IMR-90 (cell line): ENCODE measurements at regions not wholly inside any gene's neighbourhood (a gene's known extent, or its start where the extent isn't known, plus 50 kb on each side); places are given as distances from the start of the nearest gene placed in this dataset.

ENCODE experiments used
- ATAC-seq: fragments of 200-7000 bp; cut with Tn5 transposase; 2 replicates; pipeline ENCODE4 v1.9.1; 2020; ENCODE audit warnings: low read depth, mild to moderate bottlenecking, moderate library complexity
- BruUV-seq: library from RNA; stranded (reverse); fragments of 400-500 nt; replicated peaks from 2 replicates; lab custom pipeline; 2021; lab: Mats Ljungman, UMichigan
- CTCF ChIA-PET: fragments of 300-600 bp; formaldehyde crosslinking; extraction: SDS; loops from one replicate; lab custom pipeline; 2021; ENCODE audit warnings: antibody characterized with exemption; lab: Yijun Ruan, JAX
- POLR2A ChIA-PET: fragments of 300-600 bp; sonication (Branson Sonifier 250); formaldehyde crosslinking; loops from one replicate; lab custom pipeline; 2022; ENCODE audit warnings: antibody characterized with exemption; ENCODE audit not compliant: unreplicated experiment; lab: Charles Lee
- DNase-seq: peaks from one replicate; pipeline ENCODE4 v3.0.0; 2013
- H2AFZ ChIP-seq: replicated peaks from 2 replicates; pipeline ENCODE3; 2013; ENCODE audit warnings: low read length, mild to moderate bottlenecking; ENCODE audit not compliant: poor library complexity
- H2AK5ac ChIP-seq: 2 replicates; pipeline ENCODE4 v1.6.1; 2013; ENCODE audit warnings: low read depth, low read length, inconsistent platforms
- H2AK9ac ChIP-seq: replicated peaks from 2 replicates; pipeline ENCODE3; 2013; ENCODE audit warnings: mild to moderate bottlenecking, low read depth, low read length, moderate library complexity; ENCODE audit not compliant: poor library complexity
- H2BK120ac ChIP-seq: 2 replicates; pipeline ENCODE4 v1.6.1; 2013; ENCODE audit warnings: low read depth, low read length, inconsistent platforms
- H2BK15ac ChIP-seq: 3 replicates; pipeline ENCODE4 v1.6.1; 2013; ENCODE audit warnings: low read depth, low read length, inconsistent platforms
- H2BK20ac ChIP-seq: 2 replicates; pipeline ENCODE4 v1.6.1; 2013; ENCODE audit warnings: low read depth, mild to moderate bottlenecking, inconsistent platforms, low read length, moderate library complexity
- H2BK5ac ChIP-seq: 2 replicates; pipeline ENCODE4 v1.6.1; 2013; ENCODE audit warnings: mild to moderate bottlenecking, low read depth, low read length, inconsistent platforms; ENCODE audit not compliant: poor library complexity, severe bottlenecking
- H3K14ac ChIP-seq: replicated peaks from 2 replicates; pipeline ENCODE4 v1.6.1; 2013; ENCODE audit warnings: low read depth, low read length, inconsistent platforms
- H3K18ac ChIP-seq: 2 replicates; pipeline ENCODE4 v1.6.1; 2013; ENCODE audit warnings: low read depth, low read length, control low read depth
- H3K23ac ChIP-seq: 2 replicates; pipeline ENCODE4 v1.6.1; 2013; ENCODE audit warnings: low read depth, low read length, inconsistent platforms
- H3K27ac ChIP-seq: 2 replicates; pipeline ENCODE4 v1.5.1; 2013; ENCODE audit warnings: mild to moderate bottlenecking, control low read depth, low read length; ENCODE audit not compliant: insufficient read depth
- H3K27me3 ChIP-seq: 2 replicates; pipeline ENCODE4 v1.6.1; 2013; ENCODE audit warnings: low read length; ENCODE audit not compliant: control insufficient read depth, insufficient read depth
- H3K36me3 ChIP-seq: 2 replicates; pipeline ENCODE4 v1.6.1; 2013; ENCODE audit warnings: low read length, mixed read lengths; ENCODE audit not compliant: control insufficient read depth, insufficient read depth
- H3K4ac ChIP-seq: 2 replicates; pipeline ENCODE4 v1.6.1; 2013; ENCODE audit warnings: low read depth, low read length, inconsistent platforms
- H3K4me1 ChIP-seq: 2 replicates; pipeline ENCODE4 v1.6.1; 2013; ENCODE audit warnings: low read length, mixed read lengths; ENCODE audit not compliant: control insufficient read depth, insufficient read depth
- H3K4me2 ChIP-seq: 2 replicates; pipeline ENCODE4 v1.6.1; 2013; ENCODE audit warnings: low read depth, mild to moderate bottlenecking, control low read depth, low read length, moderate library complexity
- H3K4me3 ChIP-seq: 2 replicates; pipeline ENCODE4 v1.5.1; 2013; ENCODE audit warnings: low read depth, mild to moderate bottlenecking, control low read depth, low read length, moderate library complexity; ENCODE audit not compliant: insufficient read depth
- H3K56ac ChIP-seq: 2 replicates; pipeline ENCODE4 v1.6.1; 2013; ENCODE audit warnings: low read length, inconsistent platforms; ENCODE audit not compliant: insufficient read depth; ENCODE audit errors: extremely low read depth
- H3K79me1 ChIP-seq, 2 experiments: 2 replicates each; pipeline ENCODE4 v1.6.1; 2013; ENCODE audit warnings: low read length in 2 of 2, inconsistent platforms in 1 of 2, low read depth in 1 of 2
- H3K9ac ChIP-seq: 2 replicates; pipeline ENCODE4 v1.6.1; 2013; ENCODE audit warnings: low read depth, low read length, control low read depth
- H3K9me1 ChIP-seq: 2 replicates; pipeline ENCODE4 v1.6.1; 2013; ENCODE audit warnings: low read length, inconsistent platforms; ENCODE audit not compliant: insufficient read depth
- H3K9me3 ChIP-seq: 2 replicates; pipeline ENCODE4 v1.6.1; 2013; ENCODE audit warnings: low read length; ENCODE audit not compliant: control insufficient read depth, insufficient read depth
- H4K20me1 ChIP-seq: 2 replicates; pipeline ENCODE4 v1.6.1; 2013; ENCODE audit warnings: low read length, inconsistent platforms; ENCODE audit not compliant: insufficient read depth
- H4K5ac ChIP-seq: 2 replicates; pipeline ENCODE4 v1.6.1; 2013; ENCODE audit warnings: mild to moderate bottlenecking, low read depth, low read length, control low read depth
- H4K8ac ChIP-seq, 2 experiments: 2 replicates each; pipeline ENCODE4 v1.6.1; 2013; ENCODE audit warnings: low read depth in 2 of 2, low read length in 2 of 2, control low read depth in 1 of 2, inconsistent platforms in 1 of 2
- H4K91ac ChIP-seq: 2 replicates; pipeline ENCODE4 v1.6.1; 2013; ENCODE audit warnings: low read depth, low read length, inconsistent platforms; ENCODE audit not compliant: insufficient read depth
- BHLHE40 ChIP-seq: fragments of 150-350 bp; IDR thresholded peaks from 2 replicates; pipeline ENCODE4 v1.6.1; 2016; ENCODE audit warnings: mild to moderate bottlenecking, low read depth, low read length
- CEBPB ChIP-seq: IDR thresholded peaks from 2 replicates; pipeline ENCODE4 v1.6.1; 2012; ENCODE audit warnings: low read depth, low read length, improper control_type of control experiment
- CHD1 ChIP-seq: IDR thresholded peaks from 2 replicates; pipeline ENCODE4 v1.6.1; 2012; ENCODE audit warnings: low read depth, low read length, improper control_type of control experiment
- ELK1 ChIP-seq: fragments of 150-350 bp; IDR thresholded peaks from 2 replicates; pipeline ENCODE4 v1.6.1; 2016; ENCODE audit warnings: low read depth, mild to moderate bottlenecking, low read length, moderate library complexity, borderline replicate concordance
- FOS ChIP-seq: fragments of 150-350 bp; IDR thresholded peaks from 2 replicates; pipeline ENCODE4 v1.6.1; 2016; ENCODE audit warnings: low read depth, low read length
- MAFK ChIP-seq: IDR thresholded peaks from 2 replicates; pipeline ENCODE4 v1.6.1; 2012; ENCODE audit warnings: low read depth, low read length, improper control_type of control experiment
- MAZ ChIP-seq: IDR thresholded peaks from 2 replicates; pipeline ENCODE4 v1.6.1; 2012; ENCODE audit warnings: low read depth, mild to moderate bottlenecking, low read length, improper control_type of control experiment, moderate library complexity, borderline replicate concordance
- MXI1 ChIP-seq: IDR thresholded peaks from 2 replicates; pipeline ENCODE4 v1.6.1; 2012; ENCODE audit warnings: low read depth, mild to moderate bottlenecking, low read length, moderate library complexity, borderline replicate concordance
- NFE2L2 ChIP-seq: fragments of 150-350 bp; IDR thresholded peaks from 2 replicates; pipeline ENCODE4 v1.6.1; 2016; ENCODE audit warnings: low read depth, mild to moderate bottlenecking, low read length
- POLR2A ChIP-seq: IDR thresholded peaks from 2 replicates; pipeline ENCODE4 v1.6.1; 2012; ENCODE audit warnings: mild to moderate bottlenecking, low read depth, low read length
- RAD21 ChIP-seq: IDR thresholded peaks from 2 replicates; pipeline ENCODE4 v1.6.1; 2012; ENCODE audit warnings: low read length, improper control_type of control experiment
- RCOR1 ChIP-seq: IDR thresholded peaks from 2 replicates; pipeline ENCODE4 v1.6.1; 2012; ENCODE audit warnings: mild to moderate bottlenecking, low read length, improper control_type of control experiment; ENCODE audit not compliant: insufficient replicate concordance
- RFX5 ChIP-seq: IDR thresholded peaks from 2 replicates; pipeline ENCODE4 v1.8.0; 2012; ENCODE audit warnings: low read depth, mild to moderate bottlenecking, low read length, moderate library complexity
- SMC3 ChIP-seq: fragments of 150-350 bp; IDR thresholded peaks from 2 replicates; pipeline ENCODE4 v1.6.1; 2016; ENCODE audit warnings: low read depth, mild to moderate bottlenecking, antibody characterized with exemption, low read length, moderate library complexity
- USF2 ChIP-seq: fragments of 150-350 bp; IDR thresholded peaks from 2 replicates; pipeline ENCODE4 v1.6.1; 2017; ENCODE audit warnings: mild to moderate bottlenecking, antibody characterized with exemption, low read length, low read depth
- WGBS, 2 experiments: methylation state at CpG; one replicate each; pipeline versions ENCODE4 v1.1.5 to v1.1.7; 2013; ENCODE audit warnings: missing lambda C conversion rate in 2 of 2; ENCODE audit not compliant: insufficient read length in 1 of 2; ENCODE audit errors: extremely low coverage in 2 of 2; 5-methylcytosine and 5-hydroxymethylcytosine counted together
- dilution Hi-C: fragments of 300-500 bp; cut with HindIII; formaldehyde crosslinking; loops from one replicate; pipeline ENCODE4 v1.14.3; 2018; ENCODE audit warnings: low sequenced_read_pairs; ENCODE audit not compliant: unreplicated experiment
- in situ Hi-C: fragments of 300-500 bp; cut with MboI; formaldehyde crosslinking; loops from 3 replicates; pipeline ENCODE4 v1.14.3; 2019; ENCODE audit warnings: low sequenced_read_pairs, inconsistent platforms, mixed read lengths
- intact Hi-C: fragments of 100-400 bp; cut with micrococcal nuclease; formaldehyde crosslinking; loops from 2 replicates; pipeline ENCODE4 v1.10.0; 2022
- TF ChIP-seq, protein P1 (sequence below): conservative IDR thresholded peaks from 2 replicates; pipeline ENCODE4 v1.5.1; 2012; ENCODE audit warnings: mild to moderate bottlenecking, low read depth, low read length, improper control_type of control experiment

GRCh38 chr5:158485047-158485446, 614.7 kb downstream of the EBF1 start:
- H3K27me3 ChIP-seq: no peaks in the 10 kb centered on the region
- WGBS, 2 experiments: 87% methylated on average over 3 of the region's 10 CpGs; no CpG with 5 or more reads in 1 of the 2 experiments
- no peaks in the 10 kb centered on the region for H3K9me3 ChIP-seq
- H2BK20ac ChIP-seq: no peak overlapping the region
- no peak overlapping the region for H3K4ac ChIP-seq
- no peak overlapping the region for H4K8ac ChIP-seq
- no peak overlapping the region for H2BK120ac ChIP-seq
- H2AK9ac ChIP-seq: no peak overlapping the region
- no peak overlapping the region for H2BK15ac ChIP-seq
- H3K4me3 ChIP-seq: no peak overlapping the region
- H3K18ac ChIP-seq: no peak overlapping the region
- H3K79me1 ChIP-seq: no peaks in the 10 kb centered on the region
- H3K14ac ChIP-seq: no peak overlapping the region
- BruUV-seq: no TSS peak
- H2BK5ac ChIP-seq: no peak overlapping the region
- intact Hi-C loops (no loop called here), in situ Hi-C loops (no loop called here), dilution Hi-C loops (no loop called here)
- no peak for DNase-seq
- H3K27ac ChIP-seq: no peak overlapping the region
- ChIA-PET CTCF (no interaction called here), POLR2A (no interaction called here)
- H3K4me2 ChIP-seq: no peak overlapping the region
- H2AK5ac ChIP-seq: no peak overlapping the region
- H3K36me3 ChIP-seq: no peaks in the 10 kb centered on the region
- H3K23ac ChIP-seq: no peak overlapping the region
- no peaks in the 10 kb centered on the region for H3K9me1 ChIP-seq
- no peak overlapping the region for H3K56ac ChIP-seq
- TF ChIP-seq RFX5 (no peak), FOS (no peak), RAD21 (no peak), POLR2A (no peak), BHLHE40 (no peak), MAFK (no peak), CEBPB (no peak), SMC3 (no peak), USF2 (no peak), CHD1 (no peak), NFE2L2 (no peak), MXI1 (no peak), RCOR1 (no peak), ELK1 (no peak), MAZ (no peak)
- TF ChIP-seq, protein P1, sequence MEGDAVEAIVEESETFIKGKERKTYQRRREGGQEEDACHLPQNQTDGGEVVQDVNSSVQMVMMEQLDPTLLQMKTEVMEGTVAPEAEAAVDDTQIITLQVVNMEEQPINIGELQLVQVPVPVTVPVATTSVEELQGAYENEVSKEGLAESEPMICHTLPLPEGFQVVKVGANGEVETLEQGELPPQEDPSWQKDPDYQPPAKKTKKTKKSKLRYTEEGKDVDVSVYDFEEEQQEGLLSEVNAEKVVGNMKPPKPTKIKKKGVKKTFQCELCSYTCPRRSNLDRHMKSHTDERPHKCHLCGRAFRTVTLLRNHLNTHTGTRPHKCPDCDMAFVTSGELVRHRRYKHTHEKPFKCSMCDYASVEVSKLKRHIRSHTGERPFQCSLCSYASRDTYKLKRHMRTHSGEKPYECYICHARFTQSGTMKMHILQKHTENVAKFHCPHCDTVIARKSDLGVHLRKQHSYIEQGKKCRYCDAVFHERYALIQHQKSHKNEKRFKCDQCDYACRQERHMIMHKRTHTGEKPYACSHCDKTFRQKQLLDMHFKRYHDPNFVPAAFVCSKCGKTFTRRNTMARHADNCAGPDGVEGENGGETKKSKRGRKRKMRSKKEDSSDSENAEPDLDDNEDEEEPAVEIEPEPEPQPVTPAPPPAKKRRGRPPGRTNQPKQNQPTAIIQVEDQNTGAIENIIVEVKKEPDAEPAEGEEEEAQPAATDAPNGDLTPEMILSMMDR: no peak
- H3K4me1 ChIP-seq: no peaks in the 10 kb centered on the region
- no peak overlapping the region for H2AFZ ChIP-seq
- H4K20me1 ChIP-seq: no peaks in the 10 kb centered on the region
- H4K5ac ChIP-seq: no peak overlapping the region
- ATAC-seq: no peak
- no peak overlapping the region for H4K91ac ChIP-seq
- H3K9ac ChIP-seq: no peak overlapping the region
